NCI-H2081 treated with DMSO at 0.1 percent for 48 hours (cell line): ENCODE measurements at regions not wholly inside any gene's neighbourhood (a gene's known extent, or its start where the extent isn't known, plus 50 kb on each side); places are given as distances from the start of the nearest gene placed in this dataset.
"Not testable (repeated sequence)": the region's sequence is repeated elsewhere in the genome, so short reads cannot be mapped to it uniquely, and the experiment has no call there.

Source experiments
- DNase-seq: peaks from one replicate; lab custom pipeline; 2025; lab: John Stamatoyannopoulos, UW

GRCh38 chr7:153638821-153639435 lies 413.3 kb upstream of the DPP6 start:
- no peak for DNase-seq

- no peak for DNase-seq
These were observed 411.6 kb upstream of the DPP6 start for GRCh38 chr7:153640586-153640985.

- no peak for DNase-seq
These were observed 411.0 kb upstream of the DPP6 start for GRCh38 chr7:153641199-153641598.

GRCh38 chr7:153642989-153643388 lies 409.2 kb upstream of the DPP6 start:
- DNase-seq, result no peak

GRCh38 chr7:153657182-153657800 lies 394.9 kb upstream of the DPP6 start:
- DNase-seq, result no peak

- DNase-seq, result no peak
These were observed 377.1 kb upstream of the DPP6 start for GRCh38 chr7:153675131-153675530.

GRCh38 chr7:153682628-153683027 lies 369.6 kb upstream of the DPP6 start:
- no peak for DNase-seq

- no peak for DNase-seq
These were observed 356.0 kb upstream of the DPP6 start for GRCh38 chr7:153696242-153696641.

- no peak for DNase-seq
These were observed 354.2 kb upstream of the DPP6 start for GRCh38 chr7:153698046-153698445.

- DNase-seq, result no peak
These were observed 350.5 kb upstream of the DPP6 start for GRCh38 chr7:153701678-153702077.

- not testable (repeated sequence) for DNase-seq
These were observed 328.3 kb upstream of the DPP6 start for GRCh38 chr7:153723892-153724291.

GRCh38 chr7:153731504-153731903 lies 320.7 kb upstream of the DPP6 start:
- not testable (repeated sequence) for DNase-seq

GRCh38 chr7:153743434-153743833 lies 308.8 kb upstream of the DPP6 start:
- DNase-seq, result not testable (repeated sequence)

- DNase-seq, result not testable (repeated sequence)
These were observed 304.2 kb upstream of the DPP6 start for GRCh38 chr7:153747969-153748368.

- not testable (repeated sequence) for DNase-seq
These were observed 303.3 kb upstream of the DPP6 start for GRCh38 chr7:153748885-153749284.

GRCh38 chr7:153765869-153766268 lies 286.3 kb upstream of the DPP6 start:
- not testable (repeated sequence) for DNase-seq

- DNase-seq, result not testable (repeated sequence)
These were observed 285.3 kb upstream of the DPP6 start for GRCh38 chr7:153766926-153767325.

- no peak for DNase-seq
These were observed 279.2 kb upstream of the DPP6 start for GRCh38 chr7:153772966-153773365.

- DNase-seq, result not testable (repeated sequence)
These were observed 275.3 kb upstream of the DPP6 start for GRCh38 chr7:153776940-153777339.

- DNase-seq, result not testable (repeated sequence)
These were observed 254.8 kb upstream of the DPP6 start for GRCh38 chr7:153797363-153797762.

- DNase-seq, result no peak
These were observed 244.1 kb upstream of the DPP6 start for GRCh38 chr7:153808117-153808516.

- DNase-seq, result no peak
These were observed 222.7 kb upstream of the DPP6 start for GRCh38 chr7:153829525-153829924.

- no peak for DNase-seq
These were observed 220.0 kb upstream of the DPP6 start for GRCh38 chr7:153832160-153832559.

- DNase-seq, result peak; percentile 38
These were observed 217.1 kb upstream of the DPP6 start for GRCh38 chr7:153835103-153835502.
